ENCODE measurements at regions not wholly inside any gene's neighbourhood (a gene's known extent, or its start where the extent isn't known, plus 50 kb on each side); places are given as distances from the start of the nearest gene placed in this dataset.

GRCh38 chr6:167481307-167481926 lies 156.5 kb downstream of the TTLL2 start:
- TF ChIP-seq CTCF (IDR thresholded peaks at IDR 0.05), result no peak
- TF ChIP-seq POLR2A (IDR thresholded peaks at IDR 0.05), result no peak

All from tibial nerve (tissue), 3 donors.